Natural killer cell (primary cell): ENCODE measurements at regions not wholly inside any gene's neighbourhood (a gene's known extent, or its start where the extent isn't known, plus 50 kb on each side); places are given as distances from the start of the nearest gene placed in this dataset.

Source experiments
- ATAC-seq, 3 donors: fragments of 150-1000 bp in 2 of 3; fragments of 200-7000 bp in 1 of 3; cut with Tn5 transposase; 1 replicate in 1 of 3; 2 replicates in 2 of 3; pipeline ENCODE4 v1.10.0; 2021; ENCODE audit warnings: mild to moderate bottlenecking in 2 of 3, moderate library complexity in 2 of 3
- DNase-seq, 2 donors: peaks; one replicate each; pipeline versions ENCODE4 v3.0.0 to v3.0.0-alpha.2; 2013 to 2021; ENCODE audit warnings: mixed read lengths in 1 of 2
- H3K27ac ChIP-seq: one replicate; pipeline ENCODE4 v1.5.1; 2013; ENCODE audit warnings: mild to moderate bottlenecking, low read length
- H3K27me3 ChIP-seq: one replicate; pipeline ENCODE4 v1.6.1; 2013; ENCODE audit warnings: low read length; ENCODE audit not compliant: control insufficient read depth, insufficient read depth
- H3K36me3 ChIP-seq: one replicate; pipeline ENCODE4 v1.6.1; 2013; ENCODE audit warnings: low read length; ENCODE audit not compliant: control insufficient read depth, insufficient read depth
- H3K4me1 ChIP-seq: one replicate; pipeline ENCODE4 v1.6.1; 2013; ENCODE audit warnings: low read length; ENCODE audit not compliant: control insufficient read depth, insufficient read depth
- H3K4me3 ChIP-seq: one replicate; pipeline ENCODE4 v1.5.1; 2013; ENCODE audit warnings: low read length
- H3K9me3 ChIP-seq: one replicate; pipeline ENCODE4 v1.6.1; 2013; ENCODE audit warnings: low read length; ENCODE audit not compliant: control insufficient read depth, insufficient read depth
- H3K27ac Mint-ChIP-seq, 2 donors: one replicate each; pipeline ENCODE4 v1.8.0; 2022; ENCODE audit warnings: mild to moderate bottlenecking in 2 of 2, mixed read lengths in 2 of 2, moderate library complexity in 1 of 2
- H3K27me3 Mint-ChIP-seq, 2 donors: one replicate each; pipeline ENCODE4 v1.8.0; 2022; ENCODE audit warnings: low read depth in 2 of 2, mixed read lengths in 2 of 2
- H3K36me3 Mint-ChIP-seq: one replicate; pipeline ENCODE4 v1.8.0; 2022; ENCODE audit warnings: mixed read lengths
- H3K4me1 Mint-ChIP-seq, 2 donors: one replicate each; pipeline ENCODE4 v1.8.0; 2022; ENCODE audit warnings: mixed read lengths in 2 of 2
- H3K4me3 Mint-ChIP-seq: one replicate; pipeline ENCODE4 v1.8.0; 2022; ENCODE audit warnings: mild to moderate bottlenecking, moderate library complexity, mixed read lengths
- H3K9me3 Mint-ChIP-seq, 2 donors: one replicate each; pipeline ENCODE4 v1.8.0; 2022; ENCODE audit warnings: mixed read lengths in 2 of 2
- WGBS: methylation state at CpG from one replicate; pipeline ENCODE4 v1.1.7; 2013; ENCODE audit warnings: missing lambda C conversion rate; ENCODE audit not compliant: insufficient coverage; 5-methylcytosine and 5-hydroxymethylcytosine counted together
- intact Hi-C: fragments of 100-400 bp; cut with micrococcal nuclease; formaldehyde crosslinking; loops from one replicate; pipeline ENCODE4 v1.14.2; 2022
- TF ChIP-seq, protein P1 (sequence below): fragments of 200-600 bp; IDR thresholded peaks from one replicate; pipeline ENCODE4 v1.8.0; 2022; ENCODE audit warnings: antibody characterized with exemption

- H3K36me3 ChIP-seq, result no peaks in the 10 kb centered on the region
- no peaks in the 10 kb centered on the region for H3K36me3 Mint-ChIP-seq
- ATAC-seq, result no peak
- H3K27ac ChIP-seq, result no peak overlapping the region
- no peak for DNase-seq
- 67% methylated on average over 2 of the region's 2 CpGs for WGBS
- H3K9me3 ChIP-seq, result no peaks in the 10 kb centered on the region
- intact Hi-C loops, result no loop called here
- no peaks in the 10 kb centered on the region for H3K9me3 Mint-ChIP-seq
- TF ChIP-seq, protein P1, sequence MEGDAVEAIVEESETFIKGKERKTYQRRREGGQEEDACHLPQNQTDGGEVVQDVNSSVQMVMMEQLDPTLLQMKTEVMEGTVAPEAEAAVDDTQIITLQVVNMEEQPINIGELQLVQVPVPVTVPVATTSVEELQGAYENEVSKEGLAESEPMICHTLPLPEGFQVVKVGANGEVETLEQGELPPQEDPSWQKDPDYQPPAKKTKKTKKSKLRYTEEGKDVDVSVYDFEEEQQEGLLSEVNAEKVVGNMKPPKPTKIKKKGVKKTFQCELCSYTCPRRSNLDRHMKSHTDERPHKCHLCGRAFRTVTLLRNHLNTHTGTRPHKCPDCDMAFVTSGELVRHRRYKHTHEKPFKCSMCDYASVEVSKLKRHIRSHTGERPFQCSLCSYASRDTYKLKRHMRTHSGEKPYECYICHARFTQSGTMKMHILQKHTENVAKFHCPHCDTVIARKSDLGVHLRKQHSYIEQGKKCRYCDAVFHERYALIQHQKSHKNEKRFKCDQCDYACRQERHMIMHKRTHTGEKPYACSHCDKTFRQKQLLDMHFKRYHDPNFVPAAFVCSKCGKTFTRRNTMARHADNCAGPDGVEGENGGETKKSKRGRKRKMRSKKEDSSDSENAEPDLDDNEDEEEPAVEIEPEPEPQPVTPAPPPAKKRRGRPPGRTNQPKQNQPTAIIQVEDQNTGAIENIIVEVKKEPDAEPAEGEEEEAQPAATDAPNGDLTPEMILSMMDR, result no peak
- no peaks in the 10 kb centered on the region for H3K4me1 ChIP-seq
- H3K27me3 ChIP-seq, result no peaks in the 10 kb centered on the region
- H3K27ac Mint-ChIP-seq, result no peak overlapping the region
- peaks cover 3 to 5% of the 10 kb centered on the region in 2 donors for H3K27me3 Mint-ChIP-seq
- H3K4me1 Mint-ChIP-seq, result no peaks in the 10 kb centered on the region
- no peak overlapping the region for H3K4me3 ChIP-seq
- H3K4me3 Mint-ChIP-seq, result no peak overlapping the region
These were observed 134.2 kb upstream of the NABP1 start for GRCh38 chr2:191543708-191544107.

- no peak for DNase-seq
- TF ChIP-seq, protein P1, result no peak
- Mint-ChIP-seq H3K36me3 (no peaks in the 10 kb centered on the region), H3K4me3 (no peak overlapping the region), H3K9me3 (no peaks in the 10 kb centered on the region), H3K27me3 (peaks cover 3 to 5% of the 10 kb centered on the region in 2 donors), H3K4me1 (no peaks in the 10 kb centered on the region), H3K27ac (no peak overlapping the region)
- intact Hi-C loops, result no loop called here
- no peak for ATAC-seq
- H3K27ac ChIP-seq, result no peak overlapping the region
- no peaks in the 10 kb centered on the region for H3K9me3 ChIP-seq
- H3K27me3 ChIP-seq, result no peaks in the 10 kb centered on the region
- no peaks in the 10 kb centered on the region for H3K36me3 ChIP-seq
- H3K4me3 ChIP-seq, result no peak overlapping the region
- no peaks in the 10 kb centered on the region for H3K4me1 ChIP-seq
These were observed 133.4 kb upstream of the NABP1 start for GRCh38 chr2:191544461-191545062.

DNA sequence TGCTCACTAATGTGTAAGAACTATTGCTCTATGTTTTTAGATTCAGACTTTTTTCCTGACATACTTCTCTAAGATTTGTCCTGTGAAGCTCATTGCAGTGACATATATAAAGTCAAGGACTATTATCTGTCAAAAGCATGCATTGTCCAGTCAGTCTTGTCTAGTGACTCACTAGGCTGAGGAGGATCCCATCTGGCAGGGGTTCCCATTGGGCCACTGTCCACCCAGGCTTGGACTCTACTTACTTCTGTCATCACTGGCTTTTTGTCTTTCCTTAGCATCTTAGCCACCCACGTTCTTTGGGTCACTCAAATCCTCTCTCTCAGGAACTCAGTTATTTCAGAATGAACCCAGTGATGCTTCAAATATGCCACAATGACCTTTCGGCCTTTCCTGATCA is 132.6 kb upstream of the NABP1 start:
- H3K27ac Mint-ChIP-seq, result no peak overlapping the region
- H3K36me3 Mint-ChIP-seq, result no peaks in the 10 kb centered on the region
- Histone ChIP-seq H3K4me3 (no peak overlapping the region), H3K36me3 (no peaks in the 10 kb centered on the region), H3K4me1 (no peaks in the 10 kb centered on the region), H3K27ac (no peak overlapping the region), H3K9me3 (no peaks in the 10 kb centered on the region), H3K27me3 (no peaks in the 10 kb centered on the region)
- peaks cover 3 to 9% of the 10 kb centered on the region in 2 donors for H3K27me3 Mint-ChIP-seq
- H3K9me3 Mint-ChIP-seq, result no peaks in the 10 kb centered on the region
- 82% methylated on average over 2 of the region's 2 CpGs for WGBS
- H3K4me3 Mint-ChIP-seq, result no peak overlapping the region
- no peaks in the 10 kb centered on the region for H3K4me1 Mint-ChIP-seq
- intact Hi-C loops, result no loop called here
- ATAC-seq (no peak), DNase-seq (no peak)
- TF ChIP-seq, protein P1, result no peak

DNA sequence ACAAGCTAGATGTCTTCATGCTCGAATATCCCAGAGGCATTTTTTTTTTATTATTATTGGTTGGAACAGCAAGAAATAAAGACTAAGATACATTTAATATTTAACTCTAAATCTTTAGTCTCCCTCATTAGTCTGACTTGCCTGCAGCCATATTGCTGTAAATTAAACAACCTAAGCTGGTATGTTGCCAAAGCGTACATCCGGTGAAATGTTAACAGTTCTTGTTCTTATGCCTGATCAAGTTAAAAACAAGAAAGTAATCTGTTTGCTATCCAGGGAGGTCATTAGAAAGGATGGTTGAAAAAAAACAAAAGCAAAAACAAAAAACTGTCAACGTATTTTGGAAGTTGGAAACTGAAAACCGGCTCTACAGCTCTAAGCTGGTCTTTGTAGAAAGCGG is 125.9 kb upstream of the NABP1 start:
- no peak overlapping the region for H3K4me3 Mint-ChIP-seq
- no peak overlapping the region for H3K4me3 ChIP-seq
- H3K36me3 ChIP-seq, result no peaks in the 10 kb centered on the region
- no peak overlapping the region for H3K27ac Mint-ChIP-seq
- H3K9me3 Mint-ChIP-seq, result no peaks in the 10 kb centered on the region
- intact Hi-C loops, result no loop called here
- no peaks in the 10 kb centered on the region for H3K9me3 ChIP-seq
- peaks cover 5% of the 10 kb centered on the region in 2 donors for H3K4me1 Mint-ChIP-seq
- no peak for ATAC-seq
- H3K27me3 Mint-ChIP-seq, result peaks cover 16 to 40% of the 10 kb centered on the region in 2 donors
- H3K27ac ChIP-seq, result no peak overlapping the region
- H3K4me1 ChIP-seq, result no peaks in the 10 kb centered on the region
- no peaks in the 10 kb centered on the region for H3K36me3 Mint-ChIP-seq
- 96% methylated on average over 5 of the region's 6 CpGs for WGBS
- TF ChIP-seq, protein P1, result no peak
- DNase-seq, result no peak
- H3K27me3 ChIP-seq, result no peaks in the 10 kb centered on the region
